Chondrocyte (in vitro differentiated cells): ENCODE measurements at regions not wholly inside any gene's neighbourhood (a gene's known extent, or its start where the extent isn't known, plus 50 kb on each side); places are given as distances from the start of the nearest gene placed in this dataset.

Experiments used
- DNase-seq: peaks from one replicate; pipeline ENCODE4 v3.0.0; 2021; ENCODE audit warnings: mixed read lengths, low spot score
- H3K27ac Mint-ChIP-seq: one replicate; pipeline ENCODE4 v1.8.0; 2021; ENCODE audit warnings: mild to moderate bottlenecking, moderate library complexity, mixed read lengths; ENCODE audit not compliant: unreplicated experiment
- H3K27me3 Mint-ChIP-seq: 2 replicates; pipeline ENCODE4 v1.8.0; 2021; ENCODE audit warnings: low read depth, mixed read lengths
- H3K36me3 Mint-ChIP-seq: 2 replicates; pipeline ENCODE4 v1.8.0; 2021; ENCODE audit warnings: low read depth, mixed read lengths
- H3K4me1 Mint-ChIP-seq: 2 replicates; pipeline ENCODE4 v1.8.0; 2021; ENCODE audit warnings: low read depth, mild to moderate bottlenecking, mixed read lengths
- H3K4me3 Mint-ChIP-seq: one replicate; pipeline ENCODE4 v1.8.0; 2021; ENCODE audit warnings: mild to moderate bottlenecking, moderate library complexity, mixed read lengths; ENCODE audit not compliant: unreplicated experiment
- H3K9me3 Mint-ChIP-seq: 2 replicates; pipeline ENCODE4 v1.8.0; 2021; ENCODE audit warnings: low read depth, mixed read lengths
- TF ChIP-seq, protein P1 (sequence below): fragments of 200-600 bp; sonication (generic); IDR thresholded peaks from 2 replicates; pipeline ENCODE4 v1.5.0; 2021; ENCODE audit warnings: antibody characterized with exemption, mild to moderate bottlenecking, moderate library complexity

DNA sequence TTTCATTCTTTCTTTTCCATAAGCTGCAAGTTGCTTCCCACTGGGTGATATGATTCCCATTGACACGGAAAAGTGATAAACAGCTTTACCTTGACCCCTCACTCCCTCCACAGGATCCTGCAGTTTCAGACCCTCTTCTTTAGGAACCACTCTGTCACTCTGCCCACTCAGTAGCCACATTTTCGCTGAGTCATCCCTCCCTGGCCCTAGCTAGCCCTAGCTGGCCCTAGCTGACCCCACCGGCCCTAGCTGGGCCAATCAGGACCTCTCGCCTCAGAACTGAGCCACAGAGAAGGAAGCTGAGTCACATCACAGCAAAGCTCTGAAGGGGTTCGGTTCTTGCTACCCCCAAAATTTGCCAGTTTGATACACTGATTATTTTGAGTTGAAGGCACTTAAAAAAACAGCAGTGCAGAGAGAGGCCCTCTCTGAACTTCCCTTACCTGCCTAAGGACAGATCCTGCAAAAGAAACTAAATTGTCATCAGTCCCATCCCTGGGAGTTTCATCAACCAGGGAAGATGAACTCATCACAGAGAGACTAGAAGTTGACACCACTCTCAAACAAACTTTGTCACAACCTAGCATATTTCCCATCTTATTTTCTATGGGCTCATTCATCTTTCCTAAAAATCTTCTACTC lies 233.5 kb upstream of the PROK2 start:
- TF ChIP-seq, protein P1, sequence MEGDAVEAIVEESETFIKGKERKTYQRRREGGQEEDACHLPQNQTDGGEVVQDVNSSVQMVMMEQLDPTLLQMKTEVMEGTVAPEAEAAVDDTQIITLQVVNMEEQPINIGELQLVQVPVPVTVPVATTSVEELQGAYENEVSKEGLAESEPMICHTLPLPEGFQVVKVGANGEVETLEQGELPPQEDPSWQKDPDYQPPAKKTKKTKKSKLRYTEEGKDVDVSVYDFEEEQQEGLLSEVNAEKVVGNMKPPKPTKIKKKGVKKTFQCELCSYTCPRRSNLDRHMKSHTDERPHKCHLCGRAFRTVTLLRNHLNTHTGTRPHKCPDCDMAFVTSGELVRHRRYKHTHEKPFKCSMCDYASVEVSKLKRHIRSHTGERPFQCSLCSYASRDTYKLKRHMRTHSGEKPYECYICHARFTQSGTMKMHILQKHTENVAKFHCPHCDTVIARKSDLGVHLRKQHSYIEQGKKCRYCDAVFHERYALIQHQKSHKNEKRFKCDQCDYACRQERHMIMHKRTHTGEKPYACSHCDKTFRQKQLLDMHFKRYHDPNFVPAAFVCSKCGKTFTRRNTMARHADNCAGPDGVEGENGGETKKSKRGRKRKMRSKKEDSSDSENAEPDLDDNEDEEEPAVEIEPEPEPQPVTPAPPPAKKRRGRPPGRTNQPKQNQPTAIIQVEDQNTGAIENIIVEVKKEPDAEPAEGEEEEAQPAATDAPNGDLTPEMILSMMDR = no peak
- Mint-ChIP-seq H3K36me3 (no peaks in the 10 kb centered on the region), H3K9me3 (no peaks in the 10 kb centered on the region), H3K4me3 (no peak overlapping the region), H3K4me1 (peaks cover 3% of the 10 kb centered on the region), H3K27ac (no peak overlapping the region), H3K27me3 (no peaks in the 10 kb centered on the region)
- DNase-seq = no peak

DNA sequence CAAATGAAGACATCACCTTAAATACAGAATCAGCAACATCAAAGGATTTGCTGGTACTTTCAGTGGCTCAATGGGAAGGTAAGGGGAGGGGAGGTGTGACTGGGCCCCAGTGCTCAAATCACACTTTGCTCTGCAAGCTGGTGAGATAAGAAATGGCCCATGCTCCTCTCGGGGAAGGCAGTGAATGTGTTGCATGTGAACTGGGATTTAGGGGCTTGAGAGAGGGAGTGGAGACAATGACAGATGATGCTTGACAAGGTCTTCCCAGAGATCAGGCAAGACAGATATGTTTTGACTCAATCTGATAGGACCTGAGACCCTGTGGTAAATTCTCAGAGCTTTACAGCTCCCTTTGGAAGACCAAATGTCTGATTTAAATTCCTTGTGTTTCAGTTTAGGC lies 233.0 kb upstream of the PROK2 start:
- H3K36me3 Mint-ChIP-seq = no peaks in the 10 kb centered on the region
- peaks cover 3% of the 10 kb centered on the region for H3K4me1 Mint-ChIP-seq

DNA sequence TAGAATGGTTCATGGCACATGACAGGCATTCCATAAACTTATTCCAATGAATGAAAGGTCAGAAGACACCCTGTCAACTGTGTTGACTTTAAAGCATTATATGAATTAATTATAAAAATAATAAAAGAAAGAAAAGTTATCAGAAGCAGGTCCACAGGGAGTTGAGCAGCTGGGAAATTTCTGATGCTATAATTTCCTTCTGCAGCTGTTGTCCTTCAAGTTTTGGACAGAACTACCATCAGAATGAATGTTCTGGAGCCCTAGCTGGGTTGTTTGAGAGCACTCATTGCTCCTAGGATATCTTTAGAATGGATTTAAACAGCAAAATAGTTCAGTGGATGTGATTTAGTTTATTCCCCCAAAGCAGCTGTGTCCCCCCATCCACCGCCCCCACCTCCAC lies 232.4 kb upstream of the PROK2 start:
- Mint-ChIP-seq H3K27ac (no peak overlapping the region), H3K9me3 (no peaks in the 10 kb centered on the region), H3K4me3 (no peak overlapping the region), H3K4me1 (peaks cover 3% of the 10 kb centered on the region), H3K36me3 (no peaks in the 10 kb centered on the region), H3K27me3 (peaks cover 4% of the 10 kb centered on the region)
- TF ChIP-seq, protein P1 = no peak
- no peak for DNase-seq

More for the DNA sequence above, 233.0 kb upstream of the PROK2 start:
- Mint-ChIP-seq H3K9me3 (no peaks in the 10 kb centered on the region), H3K4me3 (no peak overlapping the region), H3K27me3 (peaks cover 3% of the 10 kb centered on the region), H3K27ac (no peak overlapping the region)
- TF ChIP-seq, protein P1 = no peak
- DNase-seq = no peak

DNA sequence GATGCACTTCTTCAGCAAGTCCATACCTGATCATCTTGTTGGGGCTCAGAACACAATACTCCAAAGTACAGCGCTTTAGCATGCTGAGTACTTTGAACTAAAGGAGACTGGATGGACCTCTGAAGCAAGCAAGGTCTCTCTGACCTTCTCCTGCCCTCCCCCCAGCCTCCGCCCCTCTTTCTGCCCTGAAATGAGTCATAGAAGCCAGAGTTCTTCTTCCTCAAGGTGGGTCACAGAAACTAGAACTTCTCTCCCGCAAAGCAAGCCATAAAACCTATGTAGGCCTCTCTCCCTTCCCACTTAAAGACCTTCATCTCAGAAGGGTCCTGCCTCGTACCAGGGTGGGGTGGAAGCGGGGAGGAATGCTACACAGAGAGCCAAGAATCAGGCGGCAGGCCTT lies 230.5 kb upstream of the PROK2 start:
- TF ChIP-seq, protein P1 = no peak
- Mint-ChIP-seq H3K27ac (no peak overlapping the region), H3K9me3 (no peaks in the 10 kb centered on the region), H3K27me3 (peaks cover 4% of the 10 kb centered on the region), H3K4me1 (peaks cover 13% of the 10 kb centered on the region), H3K4me3 (no peak overlapping the region), H3K36me3 (no peaks in the 10 kb centered on the region)
- no peak for DNase-seq

DNA sequence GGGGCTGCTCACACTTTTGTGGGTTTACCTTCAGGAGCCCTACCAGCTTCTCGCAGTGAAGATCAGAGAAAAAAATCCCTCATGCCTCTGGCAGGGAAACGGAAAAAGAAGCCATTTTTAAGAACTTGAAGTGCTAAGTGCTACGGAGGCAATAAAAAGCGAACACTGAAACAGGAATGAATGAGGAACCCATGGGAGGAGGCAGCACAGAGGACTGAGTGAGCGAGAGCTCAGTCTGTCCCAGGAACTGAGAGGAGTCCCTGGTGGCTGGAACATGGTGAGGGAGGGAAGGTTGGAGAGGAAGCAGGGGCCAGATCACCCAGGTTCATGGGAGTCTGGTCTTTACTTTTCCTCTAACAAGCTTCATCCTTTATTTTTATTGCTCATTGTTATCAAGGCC lies 228.1 kb upstream of the PROK2 start:
- Mint-ChIP-seq H3K4me3 (no peak overlapping the region), H3K4me1 (peaks cover 10% of the 10 kb centered on the region), H3K27ac (no peak overlapping the region), H3K9me3 (no peaks in the 10 kb centered on the region), H3K36me3 (no peaks in the 10 kb centered on the region), H3K27me3 (peaks cover 4% of the 10 kb centered on the region)
- TF ChIP-seq, protein P1 = no peak
- DNase-seq = no peak
